NCI-H2081 (cell line): ENCODE measurements at regions not wholly inside any gene's neighbourhood (a gene's known extent, or its start where the extent isn't known, plus 50 kb on each side); places are given as distances from the start of the nearest gene placed in this dataset.
A peak's percentile ranks its signal among the peaks of the same experiment; 100 is the strongest.

Source experiments
- DNase-seq, 2 experiments: peaks; one replicate each; lab custom pipeline; 2025; lab: John Stamatoyannopoulos, UW

GRCh38 chr6:90729057-90729456, 142.2 kb upstream of the MAP3K7 start:
- no peak for DNase-seq

- no peak for DNase-seq
Observed at GRCh38 chr6:90722648-90723047, 135.8 kb upstream of the MAP3K7 start.

GRCh38 chr6:90720404-90720803, 133.5 kb upstream of the MAP3K7 start:
- peak; percentile 18 to 35 for DNase-seq

GRCh38 chr6:90719321-90720195, 132.7 kb upstream of the MAP3K7 start:
- no peak for DNase-seq

GRCh38 chr6:90716376-90716775, 129.5 kb upstream of the MAP3K7 start:
- DNase-seq, result peak in 1 of 2 experiments; percentile 31

DNA sequence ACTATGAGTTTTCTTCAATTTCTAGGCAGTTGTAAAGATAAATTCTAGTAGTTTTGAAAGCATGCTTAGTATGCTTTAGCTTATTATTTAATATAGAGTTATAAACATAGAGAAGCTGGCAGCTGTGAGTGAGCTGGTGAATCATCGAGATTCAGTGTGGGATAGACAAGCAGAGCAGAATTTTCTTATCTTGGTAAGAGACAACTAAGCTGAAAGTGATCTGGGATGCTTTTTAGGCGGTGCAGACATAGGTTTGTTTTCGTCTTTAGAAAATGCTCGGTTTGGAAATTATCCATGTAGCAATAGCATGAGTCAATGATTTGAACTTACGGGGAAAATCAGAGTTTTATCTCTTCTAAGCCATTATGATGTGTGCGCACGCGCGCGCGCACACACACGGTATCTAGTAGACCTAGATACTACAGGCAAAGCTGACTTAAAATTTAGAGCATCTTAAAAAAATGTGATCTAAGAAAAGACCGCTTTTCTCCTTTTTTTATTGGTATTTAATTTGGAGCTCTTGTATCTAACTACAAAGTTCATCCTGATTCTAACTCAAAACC, 128.3 kb upstream of the MAP3K7 start:
- no peak for DNase-seq

GRCh38 chr6:90714319-90714718, 127.4 kb upstream of the MAP3K7 start:
- DNase-seq, result no peak

DNA sequence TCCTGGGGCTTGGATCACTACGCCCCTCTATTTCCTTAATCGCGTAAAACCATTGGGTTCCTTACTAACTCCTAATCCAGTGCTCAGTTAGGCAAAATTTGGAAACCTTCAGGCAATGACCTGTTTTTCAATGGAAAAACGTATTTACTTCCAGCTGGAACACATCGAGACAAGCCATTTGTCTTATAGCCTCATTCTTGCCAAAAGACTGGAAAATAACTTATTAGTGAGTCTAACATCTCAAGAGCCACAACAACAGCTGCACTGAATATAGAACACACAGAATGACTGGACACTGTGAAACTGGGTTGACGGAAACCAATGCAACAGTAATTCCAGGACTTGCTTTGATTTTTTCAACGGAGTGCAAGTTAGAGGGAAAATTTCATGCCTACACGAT, 125.2 kb upstream of the MAP3K7 start:
- no peak for DNase-seq

DNA sequence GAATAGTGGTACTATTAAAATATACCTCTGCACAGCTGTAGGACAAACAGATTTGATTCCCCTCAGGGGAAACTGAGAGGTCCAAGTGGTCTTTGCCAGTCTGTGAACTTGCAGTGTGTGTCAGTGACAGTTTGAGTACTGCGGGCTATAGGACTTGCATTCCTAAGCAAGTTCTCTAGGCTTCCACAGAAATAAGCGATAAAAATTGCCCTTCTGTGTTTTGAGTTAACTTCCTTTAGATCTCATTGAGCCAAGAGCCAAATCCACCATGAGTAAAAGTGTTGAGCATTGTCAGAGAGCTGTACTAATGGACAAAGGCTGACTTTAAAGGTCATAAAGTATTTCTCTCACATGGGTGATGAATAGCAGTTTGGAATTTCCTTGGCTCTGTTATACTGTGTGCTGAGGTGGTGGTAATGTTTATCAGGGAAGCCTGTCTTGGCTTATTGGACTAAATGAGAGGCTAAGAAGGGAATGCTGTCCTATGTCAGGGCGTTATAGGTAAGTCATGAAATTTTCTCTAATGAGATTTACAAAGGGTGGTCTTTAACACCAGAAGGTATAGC, 122.6 kb upstream of the MAP3K7 start:
- DNase-seq, result no peak

DNA sequence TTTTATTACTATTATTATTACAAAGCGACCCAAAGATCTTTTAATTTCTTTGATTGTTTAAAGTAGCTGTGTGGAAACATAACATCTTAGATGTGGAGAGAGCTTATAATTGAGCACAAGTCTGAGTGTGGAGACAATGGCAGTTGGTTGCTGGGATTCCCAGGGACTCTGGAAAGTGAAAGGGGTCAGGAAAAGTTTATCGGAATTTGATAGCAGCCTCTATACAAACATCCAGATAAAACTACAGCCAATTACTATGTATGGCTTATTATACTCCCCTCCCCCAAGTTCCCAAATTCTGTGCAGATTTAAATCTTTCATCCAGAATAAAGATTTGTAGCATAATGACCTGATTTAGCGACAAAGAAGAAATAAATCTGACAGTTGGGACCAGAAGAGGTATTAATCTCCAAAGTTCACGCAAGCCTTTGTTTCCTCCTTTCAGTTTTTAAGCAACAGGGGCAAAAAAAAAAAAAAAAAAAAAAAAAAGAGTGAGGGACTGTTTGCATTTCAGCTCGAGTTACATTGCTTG, 121.4 kb upstream of the MAP3K7 start:
- DNase-seq, result no peak

GRCh38 chr6:90707246-90707645, 120.4 kb upstream of the MAP3K7 start:
- no peak for DNase-seq

DNA sequence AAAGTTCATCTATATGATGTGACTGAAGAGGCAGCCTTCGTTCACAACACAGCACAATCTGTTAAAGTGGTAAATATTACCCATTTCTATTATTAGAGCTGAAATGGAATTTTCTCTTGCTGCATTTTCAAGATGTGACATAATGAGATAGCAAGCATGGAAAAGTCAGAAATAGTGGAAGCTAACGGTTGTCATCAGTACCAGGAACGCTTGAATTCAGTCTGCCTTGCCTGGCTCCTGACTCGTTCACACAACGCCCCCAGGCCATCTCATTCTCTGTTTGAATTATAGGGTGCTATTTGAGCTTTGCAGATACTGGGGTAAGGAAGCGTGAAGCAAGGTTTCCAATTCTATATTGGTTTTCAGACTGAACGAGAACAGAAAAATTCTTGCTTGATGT, 116.5 kb upstream of the MAP3K7 start:
- DNase-seq, result no peak

- no peak for DNase-seq
Observed at GRCh38 chr6:90701926-90702325, 115.1 kb upstream of the MAP3K7 start.

GRCh38 chr6:90701146-90701781, 114.4 kb upstream of the MAP3K7 start:
- no peak for DNase-seq

DNA sequence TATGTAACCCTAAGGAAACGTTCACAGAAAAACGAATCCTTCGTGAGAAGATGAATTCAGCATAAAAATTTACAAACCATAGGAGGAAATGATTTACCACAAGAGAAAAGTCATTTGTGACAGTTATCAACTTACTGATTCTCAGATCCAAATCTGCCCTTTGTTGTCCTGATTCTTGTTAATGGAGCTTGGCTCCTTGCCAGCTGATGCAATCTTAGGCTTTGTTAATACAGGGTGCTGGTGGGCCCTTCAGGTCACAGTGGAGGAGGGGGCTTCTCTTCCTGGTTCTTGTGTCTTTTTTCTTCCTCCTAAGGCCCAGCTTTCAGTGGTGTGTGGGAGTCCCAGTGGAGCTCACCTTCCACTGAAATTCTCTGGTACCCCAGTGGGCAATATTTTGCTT, 108.4 kb upstream of the MAP3K7 start:
- DNase-seq, result no peak

- DNase-seq, result no peak
Observed at GRCh38 chr6:90694802-90695201, 107.9 kb upstream of the MAP3K7 start.

- DNase-seq, result no peak
Observed at GRCh38 chr6:90691823-90692222, 105.0 kb upstream of the MAP3K7 start.

DNA sequence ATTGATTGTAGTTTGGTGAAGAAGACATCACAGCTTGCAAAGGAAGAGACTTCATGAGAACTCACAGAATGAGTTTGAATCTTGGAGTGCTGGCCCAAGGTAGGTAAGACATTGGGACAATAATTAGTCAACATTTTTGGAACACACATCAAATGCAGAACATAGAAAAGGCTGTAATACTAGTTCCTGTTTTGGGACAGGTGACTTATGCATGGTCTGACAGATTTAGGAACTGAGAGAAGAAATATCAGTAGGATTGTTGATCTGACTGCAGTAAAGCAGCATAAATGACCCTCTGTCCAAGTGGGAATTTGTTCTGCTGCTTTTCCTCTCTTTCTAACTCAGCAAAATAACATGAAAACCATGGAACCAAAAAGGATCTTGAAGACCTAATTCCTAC, 102.3 kb upstream of the MAP3K7 start:
- DNase-seq, result no peak

- DNase-seq, result no peak
Observed at GRCh38 chr6:90687775-90688380, 101.0 kb upstream of the MAP3K7 start.

GRCh38 chr6:90681863-90682262, 95.0 kb upstream of the MAP3K7 start:
- no peak for DNase-seq

GRCh38 chr6:90678049-90678779, 91.3 kb upstream of the MAP3K7 start:
- no peak for DNase-seq
